Mucosa of descending colon (tissue), 3 donors: ENCODE measurements at regions not wholly inside any gene's neighbourhood (a gene's known extent, or its start where the extent isn't known, plus 50 kb on each side); places are given as distances from the start of the nearest gene placed in this dataset.

ENCODE experiments used
- ATAC-seq: fragments of 200-7000 bp; cut with Tn5 transposase; one replicate; pipeline ENCODE4 v1.9.1; 2020; ENCODE audit warnings: mild to moderate bottlenecking, moderate library complexity
- DNase-seq, 3 donors: peaks; one replicate each; pipeline ENCODE4 v3.0.0-alpha.2; 2020
- H3K36me3 ChIP-seq: fragments of 200-600 bp; one replicate; pipeline ENCODE4 v1.8.0; 2021; ENCODE audit warnings: low read depth, mild to moderate bottlenecking
- H3K4me1 ChIP-seq: fragments of 200-600 bp; one replicate; pipeline ENCODE4 v1.8.0; 2021; ENCODE audit warnings: low read depth, mild to moderate bottlenecking
- H3K4me3 ChIP-seq: fragments of 200-600 bp; one replicate; pipeline ENCODE4 v1.8.0; 2021; ENCODE audit warnings: mild to moderate bottlenecking
- H3K9me3 ChIP-seq: fragments of 200-600 bp; one replicate; pipeline ENCODE4 v1.8.0; 2021; ENCODE audit warnings: mild to moderate bottlenecking
- intact Hi-C, 2 donors: fragments of 100-400 bp; cut with DNase I in 1 of 2; cut with micrococcal nuclease in 1 of 2; formaldehyde crosslinking; loops; one replicate each; pipeline versions ENCODE4 v1.11.0 to v1.11.1; 2022; cut with DNase I, micrococcal nuclease
- TF ChIP-seq, protein P1 (sequence below): fragments of 200-600 bp; IDR thresholded peaks from one replicate; pipeline ENCODE4 v1.8.0; 2022; ENCODE audit warnings: antibody characterized with exemption, mild to moderate bottlenecking
- donor health status: DM: no; HTN: no; CAD: no; lungs with moderate emphysema.
- donor health status: DM: no; HTN: no; CAD: no.
- donor health status: DM: no; HTN: yes; CAD: no.

DNA sequence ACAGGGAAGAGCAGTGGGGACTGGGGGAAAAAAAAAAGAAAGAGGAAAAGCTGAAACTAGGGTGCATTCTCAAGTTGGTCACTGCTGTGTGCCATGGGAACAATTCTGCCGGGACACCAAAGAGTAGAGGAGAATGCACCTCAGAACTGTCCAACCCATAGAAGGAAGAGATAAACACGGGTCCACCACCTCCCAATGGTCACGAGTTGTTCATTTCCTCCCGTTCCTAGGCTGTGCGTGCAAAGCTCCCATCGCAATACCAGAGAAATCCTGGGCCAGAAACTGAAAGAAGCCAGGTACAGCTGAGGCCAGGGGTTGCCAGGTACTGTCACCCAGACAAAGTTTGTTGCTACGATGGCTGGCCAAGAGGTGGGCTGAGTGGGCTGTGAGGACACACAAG is 236.9 kb upstream of the ANKRD55 start:
- no peak for ATAC-seq

DNA sequence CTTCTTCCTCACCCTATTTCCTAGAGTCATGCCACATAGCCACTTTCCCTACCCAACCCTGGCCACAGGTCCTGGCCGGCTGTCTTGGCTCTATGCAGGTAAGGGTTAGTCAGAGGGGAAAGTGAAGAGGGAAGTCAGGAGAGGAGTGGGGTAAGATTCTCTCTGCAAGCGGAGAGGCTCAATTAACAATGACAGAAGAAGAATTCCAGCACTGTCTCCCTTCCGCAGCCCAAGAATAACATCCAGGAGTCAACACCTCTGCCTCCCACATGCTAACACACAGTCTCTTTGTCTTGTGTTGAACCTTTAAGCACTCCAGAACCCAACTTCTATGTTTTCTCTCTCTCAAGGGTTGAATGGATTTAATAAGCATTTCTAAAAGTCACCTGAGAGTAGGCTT is 235.1 kb upstream of the ANKRD55 start:
- TF ChIP-seq, protein P1, sequence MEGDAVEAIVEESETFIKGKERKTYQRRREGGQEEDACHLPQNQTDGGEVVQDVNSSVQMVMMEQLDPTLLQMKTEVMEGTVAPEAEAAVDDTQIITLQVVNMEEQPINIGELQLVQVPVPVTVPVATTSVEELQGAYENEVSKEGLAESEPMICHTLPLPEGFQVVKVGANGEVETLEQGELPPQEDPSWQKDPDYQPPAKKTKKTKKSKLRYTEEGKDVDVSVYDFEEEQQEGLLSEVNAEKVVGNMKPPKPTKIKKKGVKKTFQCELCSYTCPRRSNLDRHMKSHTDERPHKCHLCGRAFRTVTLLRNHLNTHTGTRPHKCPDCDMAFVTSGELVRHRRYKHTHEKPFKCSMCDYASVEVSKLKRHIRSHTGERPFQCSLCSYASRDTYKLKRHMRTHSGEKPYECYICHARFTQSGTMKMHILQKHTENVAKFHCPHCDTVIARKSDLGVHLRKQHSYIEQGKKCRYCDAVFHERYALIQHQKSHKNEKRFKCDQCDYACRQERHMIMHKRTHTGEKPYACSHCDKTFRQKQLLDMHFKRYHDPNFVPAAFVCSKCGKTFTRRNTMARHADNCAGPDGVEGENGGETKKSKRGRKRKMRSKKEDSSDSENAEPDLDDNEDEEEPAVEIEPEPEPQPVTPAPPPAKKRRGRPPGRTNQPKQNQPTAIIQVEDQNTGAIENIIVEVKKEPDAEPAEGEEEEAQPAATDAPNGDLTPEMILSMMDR, result no peak
- ATAC-seq (no peak), DNase-seq (no peak)
- Histone ChIP-seq H3K4me3 (no peak overlapping the region), H3K36me3 (no peaks in the 10 kb centered on the region), H3K9me3 (no peaks in the 10 kb centered on the region), H3K4me1 (peaks cover 3% of the 10 kb centered on the region)
- intact Hi-C loops, result no loop called here

More for the DNA sequence above, 236.9 kb upstream of the ANKRD55 start:
- no peak for DNase-seq
- intact Hi-C loops, result no loop called here
- Histone ChIP-seq H3K9me3 (no peaks in the 10 kb centered on the region), H3K36me3 (no peaks in the 10 kb centered on the region), H3K4me1 (peaks cover 3% of the 10 kb centered on the region), H3K4me3 (no peak overlapping the region)
- TF ChIP-seq, protein P1, result no peak

DNA sequence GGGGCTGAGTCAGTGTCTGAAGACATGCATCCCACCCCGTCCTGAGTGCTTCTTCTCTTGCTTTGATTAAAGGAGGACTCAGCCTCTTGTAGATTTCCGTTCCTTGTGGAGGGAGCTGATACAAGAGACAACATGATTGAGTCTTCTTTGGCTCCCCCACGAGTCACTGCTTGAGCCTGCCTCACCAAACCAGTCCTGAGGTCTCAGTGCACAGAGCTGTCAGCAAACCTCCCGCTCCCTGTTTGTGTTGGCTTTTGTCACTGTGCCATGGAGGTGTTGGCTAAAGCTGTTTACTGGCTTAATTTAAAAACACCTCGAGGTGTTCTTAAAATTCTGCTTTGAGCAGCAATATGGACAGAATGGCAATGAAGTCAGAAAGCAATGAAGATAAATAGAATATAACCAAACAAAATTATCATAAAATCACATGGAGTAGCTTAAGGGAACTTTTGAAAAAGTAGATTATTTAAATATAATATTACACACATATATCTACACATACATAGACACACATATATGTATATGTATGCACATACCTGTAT is 234.1 kb upstream of the ANKRD55 start:
- DNase-seq (no peak), ATAC-seq (no peak)
- TF ChIP-seq, protein P1, result no peak
- no peak overlapping the region for H3K4me3 ChIP-seq
- intact Hi-C loops, result no loop called here
- peaks cover 3% of the 10 kb centered on the region for H3K4me1 ChIP-seq
- no peaks in the 10 kb centered on the region for H3K9me3 ChIP-seq
- H3K36me3 ChIP-seq, result no peaks in the 10 kb centered on the region

DNA sequence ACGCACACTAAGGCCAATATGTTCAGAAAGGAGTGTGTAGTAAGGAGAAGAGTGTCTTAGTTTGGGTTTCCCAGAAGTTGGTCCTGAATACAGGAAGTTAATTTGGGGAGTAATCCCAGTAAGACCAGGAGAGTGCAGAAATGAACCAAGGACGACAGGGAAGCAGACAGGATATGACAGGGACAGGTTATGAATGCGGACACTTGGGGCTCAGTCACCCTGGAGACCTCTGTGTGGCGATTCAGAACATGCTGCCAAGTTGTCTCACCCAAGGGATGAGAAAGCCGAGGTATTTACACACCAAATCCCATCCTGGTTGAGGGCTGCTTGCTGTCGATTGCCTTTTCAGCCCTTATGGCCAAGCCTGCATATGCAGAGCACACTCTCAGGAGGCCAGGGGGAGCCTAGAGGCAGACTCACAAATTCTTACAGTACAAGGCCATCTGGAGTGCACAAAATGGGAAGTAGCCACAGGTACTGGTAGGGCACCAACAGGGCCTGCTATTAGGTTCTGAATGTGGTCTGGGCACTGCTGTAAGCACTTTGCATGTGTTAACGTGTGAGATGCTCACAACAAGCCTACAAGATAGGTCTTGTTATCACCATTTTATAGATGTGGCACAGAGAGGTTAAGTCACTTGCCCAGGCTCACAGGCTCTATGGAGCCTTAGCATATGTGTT is 233.1 kb upstream of the ANKRD55 start:
- Histone ChIP-seq H3K36me3 (no peaks in the 10 kb centered on the region), H3K4me1 (peaks cover 3% of the 10 kb centered on the region), H3K9me3 (no peaks in the 10 kb centered on the region), H3K4me3 (no peak overlapping the region)
- ATAC-seq (no peak), DNase-seq (no peak)
- intact Hi-C loops, result no loop called here
- TF ChIP-seq, protein P1, result no peak

DNA sequence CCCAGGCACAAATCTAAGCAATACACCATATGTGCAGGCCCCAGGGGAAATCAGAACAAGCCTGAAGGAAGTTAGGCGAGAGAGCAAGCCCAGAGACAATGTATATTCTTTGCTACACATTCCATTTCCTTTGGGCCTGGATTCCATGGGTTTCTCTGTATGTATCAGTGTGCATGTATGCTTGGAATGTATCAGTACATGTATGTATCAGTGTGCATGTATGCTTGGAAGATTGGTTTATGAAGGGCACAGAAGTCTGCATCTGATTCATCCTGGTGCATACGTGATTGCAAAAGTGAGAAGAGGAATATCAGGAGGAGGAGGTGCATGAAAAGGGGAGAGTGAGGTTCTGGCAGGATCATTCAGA is 232.6 kb upstream of the ANKRD55 start:
- Histone ChIP-seq H3K4me3 (no peak overlapping the region), H3K9me3 (no peaks in the 10 kb centered on the region), H3K36me3 (no peaks in the 10 kb centered on the region), H3K4me1 (peaks cover 3% of the 10 kb centered on the region)
- ATAC-seq, result no peak
- intact Hi-C loops, result no loop called here
- TF ChIP-seq, protein P1, result no peak
- DNase-seq, result no peak
